Inferior parietal cortex (tissue), 1 donor: ENCODE measurements at regions not wholly inside any gene's neighbourhood (a gene's known extent, or its start where the extent isn't known, plus 50 kb on each side); places are given as distances from the start of the nearest gene placed in this dataset.

Source experiments
- DNase-seq: peaks from one replicate; pipeline ENCODE4 v3.0.0-alpha.2; 2016; ENCODE audit errors: extremely low spot score

DNA sequence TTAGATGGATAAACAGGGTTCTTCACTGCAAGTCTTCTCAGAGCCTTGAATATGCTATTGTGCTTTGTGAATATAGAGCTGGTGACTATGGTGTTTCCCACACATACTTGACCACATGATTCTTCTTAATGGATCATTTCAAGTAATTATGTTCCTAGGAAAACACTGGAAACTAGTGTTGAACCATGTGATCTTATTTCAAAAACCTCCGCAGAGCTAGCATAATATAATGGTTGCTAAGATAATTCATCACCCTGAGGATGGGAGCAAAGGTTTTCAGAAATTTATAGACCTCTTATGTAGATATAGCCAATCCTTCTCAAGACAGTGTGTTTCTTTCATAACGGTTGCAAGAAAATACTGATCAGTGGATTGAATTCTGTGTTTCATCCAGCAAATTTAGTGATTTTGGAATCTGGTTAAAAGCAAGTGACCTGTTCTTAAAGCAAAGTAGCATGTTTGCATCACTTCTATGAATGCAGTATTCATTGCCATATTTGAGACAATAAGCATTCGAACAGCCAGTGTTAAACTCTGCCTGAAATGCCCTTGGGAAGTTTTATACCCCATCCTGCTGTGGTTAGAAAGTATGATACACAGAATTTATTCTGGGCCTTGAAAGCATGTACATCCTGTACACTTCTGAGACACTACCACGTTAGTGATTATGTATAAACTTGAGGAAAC lies 341.0 kb upstream of the E2F7 start:
- no peak for DNase-seq

DNA sequence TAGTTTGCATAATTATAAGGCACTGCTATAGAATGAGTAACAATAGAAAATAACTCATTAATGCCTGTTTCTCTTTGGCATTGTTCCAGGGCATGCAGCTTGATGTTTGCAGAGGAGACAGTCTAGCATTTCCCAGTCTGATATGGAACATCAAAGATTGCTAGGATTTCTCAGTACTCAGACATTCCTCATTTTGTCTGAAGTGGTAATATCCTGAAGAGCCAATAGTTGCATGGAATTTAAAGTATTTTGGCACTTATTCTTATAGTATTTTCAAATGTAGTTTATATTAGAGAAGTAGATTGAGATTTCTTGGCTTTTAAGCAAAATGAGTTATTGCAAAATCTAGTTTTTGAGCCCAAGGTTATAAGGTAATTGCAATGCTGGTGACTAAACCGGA lies 337.3 kb upstream of the E2F7 start:
- no peak for DNase-seq

DNA sequence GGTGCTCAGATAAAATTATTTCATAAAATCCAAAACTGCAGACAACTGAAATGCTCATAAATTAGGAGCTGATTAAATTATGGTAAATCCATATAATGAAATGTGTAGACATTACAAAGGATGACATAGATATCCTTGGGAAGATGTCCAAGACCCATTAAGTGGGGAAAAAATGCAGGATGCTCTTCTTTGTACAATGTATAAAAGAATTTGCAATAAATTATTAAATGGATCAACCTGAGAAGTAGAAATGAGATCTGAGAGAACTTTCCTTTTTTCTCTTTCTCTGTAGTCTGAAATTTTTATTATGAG lies 336.4 kb upstream of the E2F7 start:
- DNase-seq = no peak

DNA sequence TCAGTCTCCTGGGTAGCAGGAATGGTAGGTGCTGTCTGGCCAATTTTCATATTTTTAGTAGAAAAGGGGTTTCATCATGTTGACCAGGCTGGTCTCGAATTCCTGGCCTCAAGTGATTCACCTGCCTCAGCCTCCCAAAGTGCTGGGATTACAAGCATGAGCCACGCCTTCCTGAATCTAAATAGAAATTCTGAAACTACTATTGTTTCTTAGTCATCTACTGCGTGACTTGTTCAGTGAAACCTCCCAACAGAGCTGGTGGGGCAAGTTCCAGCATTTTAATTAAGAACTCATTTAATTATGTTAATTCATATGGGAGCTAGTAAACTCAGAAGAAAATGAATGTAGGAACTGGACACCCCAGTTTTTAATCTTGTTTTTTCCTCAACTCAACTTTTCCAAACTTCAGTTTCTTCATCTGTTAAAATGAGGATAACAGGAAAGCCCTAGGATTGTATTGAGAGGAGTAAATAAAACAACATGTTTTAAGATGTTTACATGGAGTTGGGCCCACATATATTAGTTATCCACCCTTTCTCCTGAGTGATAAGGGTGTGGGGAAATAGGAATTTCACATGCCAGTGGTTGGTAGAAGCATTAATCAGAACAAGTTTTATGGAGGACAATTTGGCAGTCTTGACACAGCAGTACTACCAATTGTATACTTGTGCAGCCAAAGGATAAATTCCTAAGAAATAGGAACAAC lies 335.8 kb upstream of the E2F7 start:
- no peak for DNase-seq

DNA sequence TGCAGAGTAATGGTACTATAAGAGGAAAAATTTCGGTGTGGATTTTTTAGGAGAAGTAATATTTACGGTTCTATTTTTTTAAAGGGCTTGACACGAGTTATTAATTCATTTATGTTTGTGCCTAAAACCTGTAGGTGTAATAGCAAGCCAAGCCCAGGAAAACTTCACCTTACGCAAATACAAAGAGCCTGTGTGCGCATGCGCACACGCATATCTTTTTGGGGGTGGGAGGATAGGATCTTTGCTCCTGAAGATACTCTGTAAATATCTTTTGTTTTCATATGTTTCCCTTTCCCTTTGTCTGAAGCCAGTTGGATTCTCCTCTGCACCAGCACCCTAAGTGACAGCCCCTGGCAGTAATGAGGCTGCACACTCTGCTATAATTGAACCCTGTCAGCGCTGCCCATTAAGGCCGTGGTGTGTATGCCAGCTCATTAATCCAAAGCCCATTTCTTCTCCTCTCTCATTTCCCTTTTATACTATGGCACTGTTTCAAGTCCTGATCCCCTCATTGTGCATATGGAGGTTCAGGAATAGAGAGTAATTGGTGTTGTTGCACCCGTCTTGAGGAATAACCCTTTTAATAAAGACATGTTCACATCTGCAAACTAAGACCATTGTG lies 327.2 kb upstream of the E2F7 start:
- DNase-seq = no peak

DNA sequence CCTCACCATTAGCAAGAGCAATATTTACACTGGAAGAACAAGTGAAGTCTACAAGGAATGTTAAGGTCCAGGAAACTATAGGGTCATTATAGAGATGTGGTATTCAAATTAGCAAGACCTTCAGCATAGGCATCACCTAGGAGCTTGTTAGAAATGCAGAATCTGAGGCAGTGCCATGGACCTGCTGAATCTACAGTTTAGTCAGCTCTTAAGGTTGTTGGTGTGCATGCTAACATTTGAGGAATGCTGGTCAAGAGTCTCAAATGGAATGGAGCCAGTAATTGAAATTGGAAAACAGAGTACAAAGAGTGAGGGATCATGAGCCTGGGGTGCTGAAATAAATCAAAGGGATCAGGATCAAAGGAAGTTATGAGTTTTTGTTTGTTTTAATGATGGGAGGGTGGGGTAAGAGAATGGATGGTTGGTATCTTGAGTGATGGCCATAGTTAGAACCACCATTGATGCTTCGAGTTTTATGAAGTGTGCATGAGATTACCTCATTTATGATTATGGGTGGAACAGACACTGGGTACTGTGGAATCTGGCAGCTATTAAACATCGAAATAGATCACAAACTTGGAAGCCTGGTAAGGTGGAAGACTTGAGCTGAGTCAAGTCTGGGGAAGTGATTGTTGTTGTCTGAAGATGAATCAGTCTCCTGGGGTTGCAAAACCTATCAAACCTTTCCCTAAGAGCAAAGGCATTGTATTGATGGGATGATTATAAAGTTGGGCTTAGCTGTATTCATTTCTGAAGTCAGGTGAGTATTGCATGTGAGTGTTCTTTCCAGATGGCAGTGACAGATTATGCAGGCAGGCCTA lies 323.3 kb upstream of the E2F7 start:
- DNase-seq = no peak

DNA sequence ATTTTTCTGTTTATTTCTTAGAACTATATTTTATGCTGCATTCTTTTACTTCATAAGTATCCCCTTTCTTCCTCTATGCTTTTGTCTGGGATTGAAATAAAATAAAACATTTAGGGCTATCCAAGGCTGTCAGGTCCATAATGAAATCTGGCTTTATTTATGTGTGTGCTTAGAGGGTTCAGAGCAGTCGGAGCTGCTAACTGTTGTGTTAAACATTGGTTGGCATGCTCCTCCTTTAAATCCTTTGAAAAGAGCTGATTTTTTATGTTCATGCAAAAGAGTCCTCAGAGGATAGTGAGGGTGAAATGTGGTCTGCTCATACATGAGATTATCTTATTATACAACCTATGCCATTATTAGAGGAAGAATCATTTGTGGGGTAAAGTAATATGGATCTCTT lies 322.3 kb upstream of the E2F7 start:
- no peak for DNase-seq

DNA sequence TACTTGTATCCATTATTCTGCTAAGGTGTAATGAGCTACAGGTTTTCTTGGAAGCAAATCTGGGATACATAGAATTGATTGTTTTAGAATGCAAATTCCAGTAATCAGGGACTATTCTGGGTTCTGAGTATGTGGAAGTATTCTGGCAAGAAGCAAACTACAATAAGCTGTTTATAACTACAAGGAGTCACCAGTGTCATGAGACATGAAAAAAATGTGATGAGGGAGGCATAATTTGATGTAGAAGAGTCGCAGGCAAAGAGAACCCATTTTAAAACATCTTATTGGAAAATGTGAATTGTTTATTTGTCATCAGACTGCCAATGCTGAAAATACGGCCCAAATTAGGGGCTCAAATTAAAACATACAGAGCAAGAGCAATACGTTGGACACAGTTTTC lies 321.8 kb upstream of the E2F7 start:
- DNase-seq = no peak

DNA sequence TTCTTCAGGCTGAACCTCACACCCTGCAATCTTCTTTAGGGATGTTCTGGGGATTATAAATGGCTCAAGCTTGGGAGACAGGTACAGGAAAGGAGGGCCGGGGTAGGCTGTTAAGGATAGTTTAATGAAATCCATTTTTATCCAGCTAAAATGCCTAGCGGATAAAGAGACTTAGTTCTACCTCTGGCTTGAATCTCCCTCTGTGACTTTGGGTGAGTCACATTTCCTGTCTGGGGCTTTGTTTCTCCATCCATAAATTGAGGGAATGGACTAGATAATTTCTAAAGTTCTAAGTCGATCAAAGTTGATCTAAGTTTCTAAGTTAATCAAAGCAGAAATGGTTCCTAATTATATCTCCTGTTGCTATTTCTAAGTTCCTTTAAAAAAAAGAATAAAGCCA lies 319.6 kb upstream of the E2F7 start:
- no peak for DNase-seq

DNA sequence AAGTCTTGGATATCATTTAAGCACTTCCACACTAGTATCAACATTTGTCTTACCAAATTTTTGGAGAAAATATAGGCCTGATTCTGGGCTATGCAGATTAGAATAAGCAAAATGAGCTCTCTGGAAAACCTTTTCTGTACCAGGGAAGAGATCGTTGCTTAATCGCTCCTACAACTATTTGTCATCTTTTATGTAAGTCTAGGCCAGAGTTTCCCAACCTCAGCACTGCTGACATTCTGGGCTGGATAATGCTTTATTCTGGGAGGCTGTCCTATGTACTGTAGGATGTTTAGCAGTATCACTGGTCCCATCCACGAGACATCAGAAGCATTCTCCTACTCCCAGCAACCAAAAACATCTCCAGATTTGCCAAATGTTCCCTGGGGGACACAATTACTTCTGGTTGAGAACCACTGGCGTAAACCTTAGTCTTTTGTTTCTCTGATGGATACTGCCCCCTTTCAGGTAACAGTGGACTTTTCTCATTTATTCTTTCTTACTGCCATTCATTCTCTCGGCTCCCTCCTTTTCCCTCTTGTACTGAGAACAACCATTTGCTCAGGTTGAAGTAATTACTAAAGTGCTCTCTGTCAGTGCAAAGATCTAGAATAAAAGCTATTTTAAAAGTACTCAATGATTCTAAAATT lies 316.9 kb upstream of the E2F7 start:
- DNase-seq = no peak

DNA sequence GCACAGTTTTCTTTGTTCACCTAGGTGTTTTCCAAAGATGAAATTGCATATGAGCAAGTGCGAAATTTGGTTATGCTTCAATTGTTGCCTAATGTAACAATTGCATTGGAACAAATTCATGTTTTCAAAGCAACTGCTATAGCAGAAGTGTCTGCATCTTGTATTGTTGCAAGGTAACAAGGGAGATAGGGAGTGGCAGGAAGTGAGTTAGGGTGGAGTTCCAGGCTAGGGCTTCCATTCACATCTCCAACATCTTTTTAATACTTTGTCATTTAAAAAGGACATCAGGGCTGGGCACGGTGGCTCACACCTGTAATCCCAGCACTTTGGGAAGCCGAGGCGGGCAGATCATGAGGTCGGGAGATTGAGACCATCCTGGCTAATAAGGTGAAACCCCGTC lies 312.3 kb upstream of the E2F7 start:
- no peak for DNase-seq

DNA sequence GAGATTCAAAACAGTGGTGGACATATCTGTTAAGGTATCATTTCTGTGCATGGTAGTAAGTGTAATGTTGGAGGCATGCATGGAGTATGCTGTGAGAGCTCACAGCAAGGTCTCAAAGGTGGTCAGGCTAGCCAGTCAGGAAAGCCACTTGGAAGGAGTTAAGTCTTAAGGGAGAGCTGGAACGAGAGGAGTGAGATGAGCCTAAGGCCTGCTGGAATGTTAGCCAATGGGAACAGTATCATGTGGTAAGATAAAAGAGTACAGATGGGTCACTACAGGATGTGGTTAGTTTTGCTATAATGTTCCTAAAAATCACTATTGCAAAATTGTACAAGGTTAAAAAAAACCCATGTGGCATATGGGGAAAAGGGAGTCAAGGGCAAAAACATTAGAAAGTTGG lies 311.7 kb upstream of the E2F7 start:
- no peak for DNase-seq

DNA sequence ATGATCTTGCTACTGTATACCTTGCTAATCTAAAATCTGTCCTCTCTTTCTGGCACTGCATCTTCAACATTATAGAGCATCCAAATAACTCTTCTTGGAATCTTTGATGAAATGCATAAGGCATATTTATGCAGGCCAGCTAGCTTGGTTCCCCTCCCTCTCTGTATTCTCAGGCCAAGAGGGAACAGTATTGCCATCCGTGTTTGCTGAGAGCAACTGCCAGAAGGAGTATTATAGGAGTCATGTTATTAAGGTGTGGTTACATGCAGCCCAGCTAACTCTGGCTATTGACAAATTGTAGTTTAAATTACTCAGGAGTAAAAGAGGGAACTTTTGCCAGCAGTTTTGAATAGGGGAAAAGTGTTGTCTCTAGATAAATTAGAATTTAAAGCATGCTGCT lies 309.3 kb upstream of the E2F7 start:
- DNase-seq = no peak

DNA sequence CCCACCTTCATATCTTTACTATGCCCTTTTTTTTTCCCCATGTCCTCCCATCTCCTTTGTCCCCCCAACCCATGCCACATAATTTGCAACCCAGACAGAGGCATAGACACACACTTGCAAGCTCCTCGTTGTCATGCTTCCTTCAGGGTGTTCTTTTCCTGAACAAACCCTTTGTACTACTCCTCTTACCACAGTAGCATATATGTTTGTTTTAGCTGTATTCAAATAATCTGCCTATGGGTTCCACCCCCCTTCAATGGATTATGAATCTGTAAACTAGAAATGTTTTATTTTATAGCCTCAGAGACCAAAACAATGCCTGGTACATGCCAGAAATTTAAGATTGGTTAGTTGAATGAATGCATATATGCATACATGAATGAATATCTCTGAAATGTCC lies 307.1 kb upstream of the E2F7 start:
- no peak for DNase-seq

DNA sequence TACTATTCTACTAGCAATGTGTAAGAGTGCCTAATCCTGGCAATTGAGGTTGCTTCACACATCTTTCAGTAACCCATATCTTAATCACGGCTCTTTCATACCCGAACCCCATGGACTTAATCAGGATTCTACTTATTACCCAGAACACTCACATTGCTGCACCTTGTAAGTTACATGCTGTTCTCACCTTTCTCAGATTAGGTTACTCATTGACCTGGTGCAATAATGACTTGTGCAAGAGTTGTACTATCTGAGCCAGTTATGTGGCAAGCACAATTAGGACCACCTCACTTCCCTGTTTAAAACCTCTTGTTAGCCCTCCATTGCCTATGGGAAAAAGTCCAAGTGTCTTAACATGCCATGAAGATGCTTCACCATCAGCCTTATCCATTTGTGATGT lies 306.7 kb upstream of the E2F7 start:
- DNase-seq = no peak

DNA sequence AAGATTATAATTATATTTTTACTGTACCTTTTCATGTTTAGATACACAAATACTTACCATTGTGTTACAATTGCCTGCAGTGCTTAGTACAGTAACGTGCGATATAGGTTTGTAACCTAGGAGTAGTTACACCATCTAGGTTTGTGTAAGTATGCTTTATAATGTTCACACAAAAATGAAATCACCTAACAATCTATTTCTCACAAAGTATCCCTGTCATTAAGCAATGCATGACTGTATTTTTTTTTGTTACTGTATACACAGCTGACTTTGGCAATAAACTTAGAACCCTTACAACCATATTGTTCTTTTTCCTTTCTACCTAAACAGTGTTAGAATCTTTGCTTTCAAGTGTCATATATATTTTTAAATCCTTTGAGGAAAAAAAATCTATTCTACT lies 303.0 kb upstream of the E2F7 start:
- DNase-seq = no peak

DNA sequence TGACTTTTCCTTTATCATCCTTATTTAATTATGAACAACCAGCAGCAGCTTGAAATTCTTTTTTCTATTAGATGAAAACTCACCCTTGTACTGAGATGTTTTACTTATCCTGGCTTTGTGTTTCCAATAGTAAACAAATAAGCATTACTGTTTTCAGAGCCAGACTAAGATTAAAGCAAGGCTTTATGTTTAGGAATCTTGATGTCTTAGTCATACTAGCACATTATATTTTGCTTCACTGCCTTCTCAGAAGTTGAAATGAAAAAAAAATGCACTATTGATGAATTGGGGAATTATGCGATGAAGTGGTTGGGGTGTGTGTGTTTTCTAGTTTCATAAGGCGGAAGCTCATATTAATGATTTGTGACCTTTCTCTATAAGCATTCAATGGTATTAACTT lies 301.2 kb upstream of the E2F7 start:
- no peak for DNase-seq

DNA sequence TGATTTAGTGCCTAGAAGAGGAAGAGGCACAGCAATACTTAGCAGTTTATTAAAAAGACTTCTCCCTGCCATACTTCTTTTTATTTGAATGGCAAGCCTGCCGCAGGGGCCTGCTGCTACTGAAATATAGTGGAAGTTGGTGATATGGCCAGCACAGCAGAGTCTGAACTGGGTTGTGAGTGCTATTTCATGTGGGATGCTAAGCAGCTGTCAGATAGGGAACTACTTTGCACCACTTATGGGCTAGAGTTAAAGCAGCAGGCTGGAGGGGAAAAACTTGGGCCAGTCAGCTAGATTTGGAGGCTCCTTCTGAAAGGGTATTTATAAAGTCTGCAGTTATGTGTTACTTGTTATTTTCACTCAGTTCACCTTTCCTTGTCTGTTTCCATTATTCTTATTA lies 299.0 kb upstream of the E2F7 start:
- no peak for DNase-seq

DNA sequence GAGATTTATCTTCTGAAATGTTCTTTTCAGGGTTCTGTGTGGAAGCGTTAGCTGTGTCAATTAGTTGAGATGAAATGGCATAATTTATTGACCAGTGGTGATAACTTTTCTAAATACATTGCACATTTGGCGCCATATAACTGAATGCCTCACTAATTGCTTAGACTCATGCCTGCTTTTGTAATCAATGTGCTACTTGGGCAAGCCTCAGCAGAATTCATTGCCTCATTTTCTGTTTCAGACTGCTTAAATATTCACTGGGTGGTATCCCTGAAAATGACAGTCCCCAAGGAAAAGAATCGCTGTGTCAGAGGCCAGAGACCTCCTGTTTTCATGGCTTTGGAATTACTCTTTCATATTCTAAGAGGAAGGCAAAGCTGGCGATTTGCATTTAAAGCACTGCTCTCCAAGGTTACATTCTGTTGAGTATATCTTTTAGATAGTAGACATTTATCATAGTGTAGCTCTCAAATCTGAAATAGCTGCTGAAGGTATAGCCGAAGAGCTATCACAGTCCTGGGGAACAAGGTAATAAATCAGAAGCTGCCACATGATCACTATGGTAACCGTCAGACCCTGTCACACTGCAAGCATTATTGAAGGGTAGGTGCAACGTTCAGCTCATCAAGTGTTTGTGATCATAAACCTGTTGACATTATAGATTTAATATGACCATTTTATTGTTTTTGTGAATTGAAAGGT lies 297.3 kb upstream of the E2F7 start:
- DNase-seq = no peak

DNA sequence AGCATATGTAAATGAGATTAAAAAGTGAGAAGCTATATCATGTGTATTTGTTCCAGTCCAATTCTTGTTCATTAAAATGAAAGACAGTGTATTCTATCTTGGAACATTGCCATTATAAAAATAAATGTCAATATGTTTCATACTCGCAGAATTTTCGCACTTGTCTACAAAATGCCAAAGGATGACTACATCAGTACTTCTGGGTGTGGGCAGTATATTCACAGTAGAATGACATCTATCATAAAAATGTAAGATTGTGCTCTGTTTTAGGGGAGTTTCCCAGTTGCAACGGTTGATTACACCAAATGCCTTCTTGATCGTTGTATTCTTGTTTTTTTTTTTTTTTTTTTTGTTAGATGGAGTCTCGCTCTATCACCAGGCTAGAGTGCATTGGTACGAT lies 292.3 kb upstream of the E2F7 start:
- DNase-seq = no peak

DNA sequence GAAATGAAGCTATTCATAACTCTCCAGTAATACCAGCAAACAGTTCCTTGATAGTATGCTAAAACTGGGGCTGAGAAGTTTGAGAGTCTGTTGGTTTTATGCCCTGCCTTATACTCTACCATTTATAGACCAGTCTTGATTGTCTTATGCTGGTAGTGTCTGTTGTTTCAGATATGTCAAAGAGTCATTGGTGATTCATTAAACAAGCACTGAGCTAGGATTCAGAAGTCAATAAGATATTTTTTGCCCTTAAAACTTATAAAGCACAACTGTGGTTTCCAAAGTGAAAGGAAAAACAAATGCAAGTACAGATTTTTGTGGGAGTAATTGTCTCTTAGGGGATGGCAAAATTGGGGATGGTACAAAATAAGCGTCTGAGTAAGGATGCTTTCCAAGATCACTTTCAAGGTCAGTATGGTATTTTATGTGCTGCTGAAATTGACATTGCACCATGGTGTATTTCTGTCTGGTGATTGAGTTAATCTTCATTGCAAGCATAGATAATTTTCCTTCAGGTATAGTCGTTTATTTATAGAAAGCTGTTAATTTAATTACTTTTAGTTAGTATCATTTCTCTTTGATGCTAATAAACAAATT lies 289.5 kb upstream of the E2F7 start:
- no peak for DNase-seq
